Esophagus squamous epithelium (tissue), 5 donors: ENCODE measurements at regions not wholly inside any gene's neighbourhood (a gene's known extent, or its start where the extent isn't known, plus 50 kb on each side); places are given as distances from the start of the nearest gene placed in this dataset.

Experiments used
- DNase-seq: peaks from one replicate; lab custom pipeline; 2025; lab: John Stamatoyannopoulos, UW
- H3K27ac ChIP-seq, 4 donors: fragments of 200-600 bp; sonication (generic); one replicate each; pipeline ENCODE4 v1.5.1; 2016 to 2019; ENCODE audit warnings: mild to moderate bottlenecking in 1 of 4
- H3K27me3 ChIP-seq, 4 donors: fragments of 200-600 bp; sonication (generic); 1 replicate in 3 of 4; 2 replicates in 1 of 4; pipeline versions ENCODE4 v1.5.1 to v1.6.0; 2017 to 2021; ENCODE audit warnings: antibody characterized with exemption in 1 of 4
- H3K36me3 ChIP-seq, 3 donors: fragments of 200-600 bp; sonication (generic); one replicate each; pipeline ENCODE4 v1.5.1; 2016 to 2019
- H3K4me1 ChIP-seq, 3 donors: fragments of 200-600 bp; sonication (generic); one replicate each; pipeline ENCODE4 v1.5.1; 2017 to 2019
- H3K4me3 ChIP-seq, 4 donors: fragments of 200-600 bp; sonication (generic); 1 replicate in 3 of 4; 2 replicates in 1 of 4; pipeline ENCODE4 v1.5.1; 2016 to 2019; ENCODE audit warnings: mild to moderate bottlenecking in 2 of 4, moderate library complexity in 1 of 4
- H3K9me3 ChIP-seq, 3 donors: fragments of 200-600 bp; sonication (generic); one replicate each; pipeline ENCODE4 v1.5.1; 2016 to 2019
- CTCF ChIP-seq, 6 experiments: fragments of 450-650 bp in 4 of 6; fragments of 200-600 bp in 2 of 6; sonication (generic) in 2 of 6; IDR thresholded peaks; one replicate each; pipeline ENCODE4 v1.5.1; 2016 to 2019; ENCODE audit warnings: antibody characterized with exemption in 6 of 6, mild to moderate bottlenecking in 4 of 6, moderate library complexity in 4 of 6
- POLR2A ChIP-seq, 4 donors: fragments of 450-650 bp; IDR thresholded peaks; one replicate each; pipeline ENCODE4 v1.6.1; 2017; ENCODE audit warnings: antibody characterized with exemption in 4 of 4, mild to moderate bottlenecking in 4 of 4, moderate library complexity in 3 of 4
- WGBS, 2 donors: methylation state at CpG; one replicate each; pipeline ENCODE4 v1.1.5; 2018; 5-methylcytosine and 5-hydroxymethylcytosine counted together
- intact Hi-C: fragments of 100-400 bp; cut with DNase I; formaldehyde crosslinking; loops from one replicate; pipeline ENCODE4 v1.15.0; 2022
- donor health status: DM: yes; HTN: yes; CAD: no.

DNA sequence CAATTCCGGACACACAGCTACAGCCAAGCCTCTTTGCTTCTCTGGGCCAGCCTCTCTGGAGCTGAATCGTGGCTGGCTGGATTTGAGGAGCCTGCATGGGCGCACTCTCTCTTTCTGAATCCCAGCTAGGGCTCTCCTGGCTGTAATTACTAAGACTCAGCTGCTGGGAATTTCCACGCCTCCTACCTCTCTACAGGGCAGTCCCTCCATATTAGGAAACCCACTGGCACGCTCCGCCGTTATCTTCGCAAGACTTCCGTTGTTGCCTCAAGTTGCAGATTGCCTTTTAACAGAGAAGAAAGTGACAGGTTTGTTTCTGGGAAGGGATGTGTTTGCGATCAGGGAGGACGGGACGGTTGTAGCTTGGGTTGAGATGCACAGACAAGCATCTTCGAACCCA is 188.4 kb upstream of the NLRP1 start:
- WGBS, 2 donors, result 50 to 51% methylated on average over 3 to 13 of the region's 13 CpGs
- Histone ChIP-seq H3K27me3 (peaks cover 0 to 81% (median 0%) of the 10 kb centered on the region in 4 donors), H3K9me3 (no peaks in the 10 kb centered on the region), H3K36me3 (no peaks in the 10 kb centered on the region), H3K4me1 (peaks cover 0 to 48% (median 0%) of the 10 kb centered on the region in 3 donors), H3K27ac (no peak overlapping the region), H3K4me3 (no peak overlapping the region)
- no peak for DNase-seq
- TF ChIP-seq CTCF (IDR thresholded peaks at IDR 0.05) (no peak), POLR2A (IDR thresholded peaks at IDR 0.05) (no peak)
- intact Hi-C loops, result no loop called here

DNA sequence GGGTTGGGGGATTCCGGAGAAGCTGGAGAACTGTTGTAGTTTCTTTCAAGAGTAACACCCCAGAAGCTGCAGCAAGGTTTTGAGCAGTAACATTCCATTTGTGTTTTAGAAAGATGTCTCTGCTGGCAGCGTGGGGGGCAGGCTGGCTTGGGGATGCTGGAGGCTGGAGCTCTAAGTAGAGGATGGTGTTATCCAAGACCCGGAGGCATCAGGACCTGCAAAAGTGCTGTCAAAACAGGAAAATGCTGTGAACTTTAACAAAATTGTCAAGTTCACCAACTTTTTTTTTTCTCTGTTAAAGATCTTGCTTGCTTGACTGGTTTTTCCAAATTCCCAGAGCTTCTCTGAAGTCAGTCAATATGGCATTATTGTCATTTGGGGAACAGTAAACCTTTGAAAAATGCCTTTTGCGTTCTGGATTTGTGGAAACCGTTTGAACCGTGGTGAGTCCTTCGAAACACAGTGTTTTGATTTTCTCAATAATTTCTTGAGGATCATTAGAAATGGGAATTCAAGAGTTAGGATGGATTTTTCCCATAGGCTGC is 189.6 kb upstream of the NLRP1 start:
- WGBS, 2 donors, result 20 to 31% methylated on average over 7 of the region's 7 CpGs
- H3K4me3 ChIP-seq, result no peak overlapping the region
- H3K27ac ChIP-seq, result no peak overlapping the region
- peaks cover 0 to 82% (median 0%) of the 10 kb centered on the region in 4 donors for H3K27me3 ChIP-seq
- intact Hi-C loops, result no loop called here
- DNase-seq, result no peak
- H3K9me3 ChIP-seq, result no peaks in the 10 kb centered on the region
- H3K4me1 ChIP-seq, result peaks cover 0 to 48% (median 0%) of the 10 kb centered on the region in 3 donors
- TF ChIP-seq POLR2A (IDR thresholded peaks at IDR 0.05) (no peak), CTCF (IDR thresholded peaks at IDR 0.05) (no peak)
- no peaks in the 10 kb centered on the region for H3K36me3 ChIP-seq

DNA sequence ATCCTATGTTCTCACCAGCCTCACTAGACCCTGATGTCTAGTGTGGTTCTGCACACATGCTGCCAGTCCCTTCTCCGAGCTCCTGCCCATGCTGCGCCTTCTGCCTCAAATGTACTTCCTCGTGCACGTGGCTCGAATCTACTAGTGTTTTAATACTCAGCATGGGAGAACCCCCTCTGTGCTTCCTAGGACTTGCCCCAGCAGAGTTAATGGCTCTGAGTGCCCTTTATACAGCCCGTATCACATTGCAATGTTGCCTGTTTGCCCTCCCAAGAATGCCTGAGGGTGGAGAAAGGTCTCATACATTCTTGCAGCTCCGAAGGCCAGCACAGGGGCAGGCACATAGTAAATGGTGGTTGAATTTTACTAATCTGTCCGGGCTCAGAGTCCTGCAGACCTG is 190.8 kb upstream of the NLRP1 start:
- Histone ChIP-seq H3K9me3 (no peaks in the 10 kb centered on the region), H3K27ac (no peak overlapping the region), H3K4me1 (peaks cover 0 to 48% (median 0%) of the 10 kb centered on the region in 3 donors), H3K27me3 (peaks cover 0 to 72% (median 0%) of the 10 kb centered on the region in 4 donors), H3K36me3 (no peaks in the 10 kb centered on the region), H3K4me3 (no peak overlapping the region)
- WGBS, 2 donors, result 50 to 71% methylated on average over 8 of the region's 8 CpGs
- no peak for DNase-seq
- TF ChIP-seq POLR2A (IDR thresholded peaks at IDR 0.05), result no peak
- intact Hi-C loops, result no loop called here

DNA sequence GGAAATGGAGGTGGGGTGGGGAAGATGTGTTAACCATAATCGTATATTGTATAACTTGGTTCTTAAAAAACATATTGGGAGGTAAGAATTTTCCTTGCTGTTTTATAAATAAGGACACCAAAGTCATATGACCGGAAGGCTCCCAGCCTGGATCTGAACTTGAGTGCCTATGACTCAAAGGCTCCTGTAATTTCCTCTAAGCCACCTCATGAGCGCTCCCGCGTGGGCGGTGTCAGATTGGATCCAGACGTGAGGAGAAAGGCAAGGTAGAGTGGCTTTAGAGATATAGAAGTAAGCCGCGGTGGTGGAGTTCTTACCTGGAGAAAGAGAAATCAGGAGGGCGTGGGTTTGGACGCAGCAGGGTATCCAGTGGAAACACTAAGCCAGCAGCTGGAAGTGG is 196.2 kb upstream of the NLRP1 start:
- TF ChIP-seq POLR2A (IDR thresholded peaks at IDR 0.05) (no peak), CTCF (IDR thresholded peaks at IDR 0.05) (peak in 1 of 6 experiments; percentile 10)
- peaks cover 0 to 26% (median 9%) of the 10 kb centered on the region in 3 donors for H3K9me3 ChIP-seq
- peaks cover 0 to 37% (median 0%) of the 10 kb centered on the region in 4 donors for H3K27me3 ChIP-seq
- H3K4me3 ChIP-seq, result no peak overlapping the region
- no peak for DNase-seq
- no peak overlapping the region for H3K27ac ChIP-seq
- H3K4me1 ChIP-seq, result peaks cover 0 to 12% (median 0%) of the 10 kb centered on the region in 3 donors
- intact Hi-C loops, result no loop called here
- 37 to 56% methylated on average over 11 of the region's 11 CpGs for WGBS, 2 donors
- H3K36me3 ChIP-seq, result no peaks in the 10 kb centered on the region

DNA sequence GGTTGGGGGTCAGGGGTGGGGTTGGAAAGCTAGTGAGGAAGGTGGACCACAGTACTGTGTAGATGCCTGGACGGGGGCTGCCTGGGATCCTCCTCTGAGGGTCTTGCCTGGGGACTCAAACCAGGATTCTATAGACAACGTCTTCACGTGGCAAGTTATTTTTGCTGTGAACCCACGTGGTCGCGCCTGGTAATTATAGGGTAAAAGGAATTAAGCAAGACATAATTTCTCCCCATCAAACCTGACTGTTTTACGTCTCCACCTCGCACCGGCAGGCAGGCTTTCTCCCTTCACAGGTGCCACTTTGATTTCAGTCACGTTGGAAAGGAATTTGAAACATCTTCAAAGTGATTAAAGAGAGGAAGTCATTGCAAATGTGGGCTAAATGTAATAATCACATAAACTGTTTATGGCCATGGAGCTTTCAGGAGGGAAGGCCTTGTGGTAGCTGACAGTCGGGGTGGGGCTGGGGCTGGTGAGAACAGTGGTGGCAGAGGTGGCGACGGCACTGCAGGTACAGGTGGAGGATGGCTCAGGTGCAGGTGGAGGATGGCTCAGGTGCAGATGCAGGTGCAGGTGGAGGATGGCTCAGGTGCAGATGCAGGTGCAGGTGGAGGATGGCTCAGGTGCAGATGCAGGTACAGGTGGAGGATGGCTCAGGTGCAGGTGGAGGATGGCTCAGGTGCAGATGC is 197.1 kb upstream of the NLRP1 start:
- H3K9me3 ChIP-seq, result peaks cover 0 to 26% (median 9%) of the 10 kb centered on the region in 3 donors
- peaks cover 0 to 41% (median 0%) of the 10 kb centered on the region in 4 donors for H3K27me3 ChIP-seq
- DNase-seq, result no peak
- no peak for TF ChIP-seq POLR2A (IDR thresholded peaks at IDR 0.05)
- no peak overlapping the region for H3K27ac ChIP-seq
- 71% methylated on average over 12 to 13 of the region's 13 CpGs for WGBS, 2 donors
- no peak overlapping the region for H3K4me3 ChIP-seq
- H3K4me1 ChIP-seq, result peaks cover 0 to 4% (median 0%) of the 10 kb centered on the region in 3 donors
- intact Hi-C loops, result no loop called here
- no peaks in the 10 kb centered on the region for H3K36me3 ChIP-seq

GRCh38 chr17:5783269-5783668 is 199.0 kb upstream of the NLRP1 start:
- Histone ChIP-seq H3K9me3 (peaks cover 0 to 26% (median 9%) of the 10 kb centered on the region in 3 donors), H3K4me1 (no peaks in the 10 kb centered on the region), H3K27ac (no peak overlapping the region), H3K36me3 (no peaks in the 10 kb centered on the region), H3K4me3 (no peak overlapping the region), H3K27me3 (peaks cover 0 to 39% (median 0%) of the 10 kb centered on the region in 4 donors)
- intact Hi-C loops, result no loop called here
- no peak for DNase-seq
- TF ChIP-seq CTCF (IDR thresholded peaks at IDR 0.05) (no peak), POLR2A (IDR thresholded peaks at IDR 0.05) (no peak)
- WGBS, 2 donors, result 74 to 81% methylated on average over 4 of the region's 4 CpGs
